Adrenal gland (tissue), 9 donors: ENCODE measurements at regions not wholly inside any gene's neighbourhood (a gene's known extent, or its start where the extent isn't known, plus 50 kb on each side); places are given as distances from the start of the nearest gene placed in this dataset.

ENCODE experiments used
- DNase-seq, 7 donors: peaks; one replicate each; pipeline ENCODE4 v3.0.0-alpha.2; 2019 to 2020
- H3K27ac ChIP-seq, 5 donors: fragments of 200-600 bp; sonication (generic) in 4 of 5; 1 replicate in 3 of 5; 2 replicates in 2 of 5; pipeline versions ENCODE4 v1.5.1 to v1.8.0; 2016 to 2020; ENCODE audit warnings: mild to moderate bottlenecking in 1 of 5
- H3K27me3 ChIP-seq: fragments of 200-600 bp; 2 replicates; pipeline ENCODE4 v1.8.0; 2021
- H3K36me3 ChIP-seq, 2 donors: fragments of 200-600 bp; replicated peaks in 1 of 2; 1 replicate in 1 of 2; 2 replicates in 1 of 2; pipeline versions ENCODE4 v1.5.1 to v1.8.0; 2018 to 2022
- H3K4me1 ChIP-seq, 2 donors: fragments of 200-600 bp; replicated peaks in 1 of 2; 1 replicate in 1 of 2; 2 replicates in 1 of 2; pipeline versions ENCODE4 v1.5.1 to v1.8.0; 2018 to 2021
- H3K4me3 ChIP-seq, 4 donors: fragments of 200-600 bp; sonication (generic) in 3 of 4; one replicate each; pipeline ENCODE4 v1.5.1; 2016 to 2018
- H3K9me3 ChIP-seq, 3 donors: fragments of 200-600 bp; sonication (generic) in 1 of 3; replicated peaks in 1 of 3; 1 replicate in 2 of 3; 2 replicates in 1 of 3; pipeline versions ENCODE4 v1.5.1 to v1.8.0; 2016 to 2021
- CTCF ChIP-seq, 6 experiments: fragments of 450-650 bp in 4 of 6; fragments of 200-600 bp in 2 of 6; sonication (generic) in 1 of 6; IDR thresholded peaks; 1 replicate in 5 of 6; 2 replicates in 1 of 6; pipeline versions ENCODE4 v1.5.1 to v1.8.0; 2016 to 2021; ENCODE audit warnings: antibody characterized with exemption in 6 of 6, mild to moderate bottlenecking in 2 of 6, moderate library complexity in 1 of 6
- POLR2A ChIP-seq, 2 donors: fragments of 450-650 bp; IDR thresholded peaks; one replicate each; pipeline ENCODE4 v1.6.1; 2017; ENCODE audit warnings: antibody characterized with exemption in 2 of 2, mild to moderate bottlenecking in 2 of 2, moderate library complexity in 1 of 2
- WGBS, 4 donors: extraction: QIAGEN DNeasy Blood & Tissue Kit in 2 of 4; methylation state at CpG; one replicate each; pipeline versions ENCODE4 v1.1.5 to v1.1.7; 2013 to 2017; 5-methylcytosine and 5-hydroxymethylcytosine counted together
- intact Hi-C, 2 donors: fragments of 100-400 bp; cut with DNase I; formaldehyde crosslinking; loops; one replicate each; pipeline versions ENCODE4 v1.14.1 to v1.15.0; 2022 to 2023
- donor health status: healthy with polysubstance abuse.
- donor health status: Bipolar disorder and iron deficiency.
- donor health status: DM: yes; HTN: yes; CAD: no.
- donor health status: DM: no; HTN: no; CAD: no.
- donor health status: DM: no; HTN: no; CAD: no.

- Histone ChIP-seq H3K9me3 (no peaks in the 10 kb centered on the region), H3K27ac (no peak overlapping the region), H3K4me3 (no peak overlapping the region), H3K4me1 (no peaks in the 10 kb centered on the region), H3K27me3 (no peaks in the 10 kb centered on the region), H3K36me3 (no peaks in the 10 kb centered on the region)
- TF ChIP-seq POLR2A (IDR thresholded peaks at IDR 0.05): no peak
- no peak for TF ChIP-seq CTCF (IDR thresholded peaks at IDR 0.05)
- intact Hi-C loops: no loop called here
- WGBS, 4 donors: 59 to 85% (median 72%) methylated on average over 5 to 6 of the region's 6 CpGs
- no peak for DNase-seq
Measured at GRCh38 chr5:2332521-2332920, 419.0 kb downstream of the IRX2 start.

- Histone ChIP-seq H3K9me3 (no peaks in the 10 kb centered on the region), H3K36me3 (no peaks in the 10 kb centered on the region), H3K27me3 (no peaks in the 10 kb centered on the region), H3K27ac (no peak overlapping the region), H3K4me1 (no peaks in the 10 kb centered on the region), H3K4me3 (no peak overlapping the region)
- no peak for DNase-seq
- intact Hi-C loops: no loop called here
- TF ChIP-seq CTCF (IDR thresholded peaks at IDR 0.05) (no peak), POLR2A (IDR thresholded peaks at IDR 0.05) (no peak)
- WGBS, 4 donors: 85 to 90% (median 87%) methylated on average over 13 of the region's 13 CpGs
Measured at GRCh38 chr5:2330325-2331130, 420.9 kb downstream of the IRX2 start.

- H3K4me1 ChIP-seq: no peaks in the 10 kb centered on the region
- H3K27me3 ChIP-seq: no peaks in the 10 kb centered on the region
- no peak for TF ChIP-seq CTCF (IDR thresholded peaks at IDR 0.05)
- TF ChIP-seq POLR2A (IDR thresholded peaks at IDR 0.05): no peak
- no peak overlapping the region for H3K27ac ChIP-seq
- H3K9me3 ChIP-seq: no peaks in the 10 kb centered on the region
- DNase-seq: no peak
- intact Hi-C loops: no loop called here
- no peaks in the 10 kb centered on the region for H3K36me3 ChIP-seq
- no peak overlapping the region for H3K4me3 ChIP-seq
- 66 to 83% (median 81%) methylated on average over 4 to 12 of the region's 12 CpGs for WGBS, 4 donors
Measured at GRCh38 chr5:2329741-2330140, 421.7 kb downstream of the IRX2 start.

GRCh38 chr5:2326601-2327000 lies 424.9 kb downstream of the IRX2 start:
- peak in 4 of 7 donors; percentile 20 to 44 (median 32) for DNase-seq
- TF ChIP-seq CTCF (IDR thresholded peaks at IDR 0.05): no peak
- no peak for TF ChIP-seq POLR2A (IDR thresholded peaks at IDR 0.05)
- Histone ChIP-seq H3K4me3 (no peak overlapping the region), H3K27ac (no peak overlapping the region), H3K4me1 (no peaks in the 10 kb centered on the region), H3K27me3 (no peaks in the 10 kb centered on the region), H3K36me3 (no peaks in the 10 kb centered on the region), H3K9me3 (no peaks in the 10 kb centered on the region)
- intact Hi-C loops: no loop called here
- 7 to 26% (median 22%) methylated on average over 1 of the region's 1 CpG for WGBS, 4 donors
